ENCODE measurements at regions not wholly inside any gene's neighbourhood (a gene's known extent, or its start where the extent isn't known, plus 50 kb on each side); places are given as distances from the start of the nearest gene placed in this dataset.

- no peak for DNase-seq (ENCODE audit: low read depth)
- no peak overlapping the region for H3K4me3 ChIP-seq (ENCODE audit: low read depth, low read length)
- TF ChIP-seq CTCF (IDR thresholded peaks at IDR 0.05; ENCODE audit: control insufficient read depth, extremely low read depth, insufficient read depth): no peak
Observed at GRCh38 chr2:62439425-62439824, 66.6 kb downstream of the TMEM17 start.

- H3K4me3 ChIP-seq (ENCODE audit: low read depth, low read length): no peak overlapping the region
- TF ChIP-seq CTCF (IDR thresholded peaks at IDR 0.05; ENCODE audit: control insufficient read depth, extremely low read depth, insufficient read depth): no peak
- DNase-seq (ENCODE audit: low read depth): no peak
Observed at GRCh38 chr2:62437785-62438184, 68.2 kb downstream of the TMEM17 start.

GRCh38 chr2:62435720-62436119, 70.3 kb downstream of the TMEM17 start:
- DNase-seq (ENCODE audit: low read depth): no peak
- H3K4me3 ChIP-seq (ENCODE audit: low read depth, low read length): no peak overlapping the region
- TF ChIP-seq CTCF (IDR thresholded peaks at IDR 0.05; ENCODE audit: control insufficient read depth, extremely low read depth, insufficient read depth): no peak

GRCh38 chr2:62432407-62432806, 73.6 kb downstream of the TMEM17 start:
- H3K4me3 ChIP-seq (ENCODE audit: low read depth, low read length): no peak overlapping the region
- no peak for DNase-seq (ENCODE audit: low read depth)
- TF ChIP-seq CTCF (IDR thresholded peaks at IDR 0.05; ENCODE audit: control insufficient read depth, extremely low read depth, insufficient read depth): no peak

GRCh38 chr2:62431512-62431911, 74.5 kb downstream of the TMEM17 start:
- DNase-seq (ENCODE audit: low read depth): no peak
- H3K4me3 ChIP-seq (ENCODE audit: low read depth, low read length): no peak overlapping the region
- no peak for TF ChIP-seq CTCF (IDR thresholded peaks at IDR 0.05; ENCODE audit: control insufficient read depth, extremely low read depth, insufficient read depth)

- no peak overlapping the region for H3K4me3 ChIP-seq (ENCODE audit: low read depth, low read length)
- no peak for DNase-seq (ENCODE audit: low read depth)
- no peak for TF ChIP-seq CTCF (IDR thresholded peaks at IDR 0.05; ENCODE audit: control insufficient read depth, extremely low read depth, insufficient read depth)
Observed at GRCh38 chr2:62430146-62430545, 75.8 kb downstream of the TMEM17 start.

GRCh38 chr2:62427146-62427545, 78.8 kb downstream of the TMEM17 start:
- TF ChIP-seq CTCF (IDR thresholded peaks at IDR 0.05; ENCODE audit: control insufficient read depth, extremely low read depth, insufficient read depth): no peak
- H3K4me3 ChIP-seq (ENCODE audit: low read depth, low read length): no peak overlapping the region
- no peak for DNase-seq (ENCODE audit: low read depth)
